HG02885 (cell line): ENCODE measurements at regions not wholly inside any gene's neighbourhood (a gene's known extent, or its start where the extent isn't known, plus 50 kb on each side); places are given as distances from the start of the nearest gene placed in this dataset.
"Not testable (repeated sequence)": the region's sequence is repeated elsewhere in the genome, so short reads cannot be mapped to it uniquely, and the experiment has no call there.

ENCODE experiments used
- ATAC-seq: cut with Tn5 transposase; IDR thresholded peaks from one replicate; pipeline ENCODE4 v1.9.1; 2021; ENCODE audit warnings: mild to moderate bottlenecking; ENCODE audit not compliant: unreplicated experiment, poor library complexity

GRCh38 chrX:138889149-138889548 is 177.6 kb upstream of the FGF13 start:
- ATAC-seq = no peak

DNA sequence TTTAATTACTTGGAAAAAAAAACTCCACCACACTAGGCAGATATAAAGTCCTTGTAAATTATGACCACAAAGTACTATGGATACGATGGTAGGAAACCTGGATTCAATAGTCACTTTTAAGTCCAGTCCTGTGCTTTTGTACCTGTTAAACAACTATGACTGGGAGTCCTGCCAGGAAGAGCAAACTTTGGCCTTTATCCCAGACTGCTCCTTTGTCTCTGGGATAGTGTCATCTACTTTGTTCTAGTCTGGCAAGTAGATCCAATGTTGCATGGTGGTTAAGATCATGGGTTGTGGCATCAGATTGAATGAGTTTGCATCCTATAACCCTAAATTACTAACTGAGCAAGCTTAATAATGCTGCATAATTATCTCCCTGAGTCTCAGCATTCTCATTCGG is 175.3 kb upstream of the FGF13 start:
- ATAC-seq = no peak

DNA sequence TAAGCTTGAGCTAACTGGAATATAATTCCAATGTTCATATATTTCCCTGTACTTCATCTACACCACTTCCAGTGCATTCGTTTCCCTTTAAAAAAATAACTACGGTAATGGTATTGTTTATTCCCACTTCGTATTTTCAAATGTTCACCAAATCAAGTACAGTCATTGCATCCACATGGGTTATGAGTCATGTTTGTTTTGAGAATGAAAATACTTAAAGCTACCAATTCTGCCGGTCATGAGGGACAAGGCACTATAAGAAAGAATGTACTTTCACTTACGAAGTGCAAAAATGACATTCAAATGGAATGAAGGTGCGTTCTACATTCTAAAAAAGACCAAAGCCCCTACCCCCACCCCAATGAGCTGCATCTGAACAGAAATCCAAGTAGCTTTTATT is 174.4 kb upstream of the FGF13 start:
- ATAC-seq = no peak

- not testable (repeated sequence) for ATAC-seq
Observed at GRCh38 chrX:138880293-138880692, 168.8 kb upstream of the FGF13 start.

GRCh38 chrX:138877746-138878145 is 166.2 kb upstream of the FGF13 start:
- no peak for ATAC-seq

GRCh38 chrX:138875472-138875871 is 164.0 kb upstream of the FGF13 start:
- ATAC-seq = no peak

GRCh38 chrX:138874271-138874935 is 162.9 kb upstream of the FGF13 start:
- no peak for ATAC-seq

DNA sequence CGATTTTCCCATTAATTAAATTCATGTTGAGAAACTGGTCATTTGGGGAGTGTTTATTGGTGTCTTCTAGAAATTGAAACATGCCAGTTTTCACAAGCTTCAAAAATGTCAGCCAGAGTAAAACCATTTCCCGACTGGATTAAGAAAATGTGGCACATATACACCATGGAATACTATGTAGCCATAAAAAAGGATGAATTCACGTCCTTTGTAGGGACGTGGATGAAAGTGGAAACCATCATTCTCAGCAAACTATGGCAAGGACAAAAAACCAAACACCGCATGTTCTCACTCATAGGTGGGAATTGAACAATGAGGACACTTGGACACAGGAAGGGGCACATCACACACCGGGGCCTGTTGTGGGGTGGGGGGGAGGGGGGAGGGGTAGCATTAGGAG is 162.1 kb upstream of the FGF13 start:
- not testable (repeated sequence) for ATAC-seq

DNA sequence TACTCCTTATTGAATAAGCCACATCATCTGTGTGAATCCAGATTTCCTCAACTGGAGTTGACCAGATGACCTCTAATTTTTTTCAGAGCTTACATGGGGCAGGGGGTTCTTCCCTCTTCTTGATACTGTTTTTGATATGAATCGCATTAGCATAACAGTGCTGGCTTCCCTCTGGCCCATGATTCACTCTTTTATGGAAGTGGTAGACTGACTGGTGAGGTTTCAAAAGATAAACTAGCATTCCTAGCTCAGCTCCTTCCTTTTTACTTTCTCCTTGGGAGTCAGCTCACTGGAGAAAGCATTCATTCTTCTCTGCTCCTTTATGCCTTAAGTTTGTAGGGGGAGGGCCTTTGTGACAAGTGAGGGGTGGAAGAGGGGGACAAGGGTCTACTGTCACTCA is 161.0 kb upstream of the FGF13 start:
- no peak for ATAC-seq

GRCh38 chrX:138871739-138872138 is 160.2 kb upstream of the FGF13 start:
- no peak for ATAC-seq

DNA sequence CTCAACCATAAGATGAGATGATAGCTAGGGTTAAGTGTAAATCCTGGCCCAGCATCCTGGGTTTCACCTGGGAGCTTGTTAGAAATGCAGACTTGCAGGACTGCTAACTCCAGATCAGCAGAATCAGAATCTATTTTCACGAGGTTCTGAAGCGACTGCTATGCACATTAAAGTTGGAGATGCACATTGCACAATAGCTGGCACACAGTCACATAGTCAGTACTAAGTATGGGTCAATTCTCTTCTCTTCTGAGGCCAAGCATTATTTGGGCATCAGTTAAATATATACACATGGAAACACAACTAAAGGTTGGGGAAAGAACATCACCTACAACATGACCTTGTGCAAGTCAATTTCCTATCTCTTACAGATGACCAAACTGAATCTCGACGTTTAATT is 155.1 kb upstream of the FGF13 start:
- no peak for ATAC-seq

GRCh38 chrX:138865093-138865649 is 153.7 kb upstream of the FGF13 start:
- ATAC-seq = no peak

DNA sequence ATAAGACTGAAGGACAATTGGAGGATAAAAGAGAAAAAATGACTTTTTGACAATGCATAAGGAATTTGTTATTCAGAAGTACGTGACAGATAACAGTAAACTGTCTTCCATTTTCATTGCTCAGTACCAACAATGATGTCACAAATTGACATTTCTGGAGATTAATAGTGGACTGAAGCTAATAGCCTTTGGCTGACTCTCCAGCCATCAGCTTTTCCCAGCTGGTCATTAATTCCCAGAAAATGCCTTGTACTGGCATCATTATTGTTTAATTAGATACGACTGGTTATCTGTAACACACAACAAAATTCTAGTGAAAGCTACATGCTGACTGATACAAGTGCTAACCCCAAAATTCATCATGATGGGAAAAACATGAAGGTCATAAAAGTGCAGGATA is 147.9 kb upstream of the FGF13 start:
- ATAC-seq = no peak

- no peak for ATAC-seq
Observed at GRCh38 chrX:138858951-138859350, 147.4 kb upstream of the FGF13 start.

DNA sequence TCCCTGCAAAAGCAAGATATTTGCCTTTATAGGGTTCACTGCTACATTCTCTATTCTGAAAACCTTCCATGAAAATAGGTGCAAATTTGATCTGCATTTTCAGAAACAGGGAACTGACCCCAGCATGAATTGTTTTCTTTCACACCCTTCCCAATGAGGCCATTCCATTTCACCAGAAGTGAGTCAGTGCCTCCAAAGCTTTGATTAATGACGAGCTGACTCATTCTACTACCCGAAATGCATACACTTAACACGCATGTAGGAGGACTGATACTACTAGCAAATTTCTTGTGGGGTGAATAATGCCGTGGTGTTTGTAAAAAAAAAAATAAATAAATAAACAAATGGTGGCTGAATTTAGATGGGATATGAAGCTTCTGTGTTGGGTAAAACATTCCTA is 146.9 kb upstream of the FGF13 start:
- ATAC-seq = no peak

DNA sequence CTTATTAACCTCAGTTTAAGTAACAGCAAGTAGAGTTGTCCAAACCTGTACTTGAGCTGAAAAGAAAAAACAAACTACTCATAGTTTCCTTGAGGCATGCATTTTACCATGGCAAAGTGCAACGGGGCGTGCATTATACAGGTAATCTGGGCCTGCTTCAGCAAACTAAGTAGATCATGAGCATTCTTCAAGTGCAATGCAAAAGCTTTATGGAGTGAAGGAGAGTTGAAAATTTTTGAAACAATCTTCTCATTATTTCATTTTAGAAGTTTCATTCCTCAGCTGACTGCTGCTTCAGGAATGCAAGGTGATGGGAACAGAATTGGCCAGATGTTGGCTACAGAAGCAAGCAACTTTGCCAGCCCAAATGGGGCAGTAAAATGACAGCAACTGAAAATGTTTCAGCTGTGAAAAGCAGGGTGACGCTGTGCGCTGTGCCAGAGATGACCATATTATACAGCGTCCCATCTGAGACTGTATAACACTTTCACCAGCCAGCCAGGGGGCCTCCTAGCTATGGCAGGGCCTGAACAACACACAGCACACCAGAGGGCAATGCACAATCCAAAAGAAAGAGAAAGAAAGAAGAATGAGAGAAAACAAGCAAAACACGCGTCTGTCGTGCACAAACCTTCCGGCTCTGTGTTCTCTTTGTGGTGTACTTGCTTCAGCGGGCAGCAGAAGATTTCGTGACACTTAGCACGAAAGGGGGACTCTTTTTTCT is 145.5 kb upstream of the FGF13 start:
- no peak for ATAC-seq

- ATAC-seq = no peak
Observed at GRCh38 chrX:138853936-138854335, 142.4 kb upstream of the FGF13 start.

DNA sequence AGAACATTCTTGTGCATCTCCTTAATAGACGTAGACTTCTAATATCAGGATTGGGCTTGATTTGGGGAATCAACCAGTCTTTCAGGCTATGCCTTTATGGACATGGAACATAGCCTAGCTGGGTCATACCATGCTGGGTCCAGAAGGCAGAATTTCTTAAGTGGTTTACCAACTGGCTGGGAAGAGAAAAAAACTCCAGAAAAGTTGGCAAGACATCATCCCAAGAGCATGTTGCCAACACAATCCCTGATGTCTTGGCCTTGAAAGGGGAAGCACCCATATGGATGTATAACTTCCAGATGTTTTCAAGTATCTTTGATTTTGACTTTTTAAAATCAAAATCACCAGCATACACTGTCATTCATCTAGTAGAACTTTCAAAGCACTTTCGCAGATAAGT is 138.0 kb upstream of the FGF13 start:
- ATAC-seq = no peak

GRCh38 chrX:138847930-138848329 is 136.4 kb upstream of the FGF13 start:
- no peak for ATAC-seq

DNA sequence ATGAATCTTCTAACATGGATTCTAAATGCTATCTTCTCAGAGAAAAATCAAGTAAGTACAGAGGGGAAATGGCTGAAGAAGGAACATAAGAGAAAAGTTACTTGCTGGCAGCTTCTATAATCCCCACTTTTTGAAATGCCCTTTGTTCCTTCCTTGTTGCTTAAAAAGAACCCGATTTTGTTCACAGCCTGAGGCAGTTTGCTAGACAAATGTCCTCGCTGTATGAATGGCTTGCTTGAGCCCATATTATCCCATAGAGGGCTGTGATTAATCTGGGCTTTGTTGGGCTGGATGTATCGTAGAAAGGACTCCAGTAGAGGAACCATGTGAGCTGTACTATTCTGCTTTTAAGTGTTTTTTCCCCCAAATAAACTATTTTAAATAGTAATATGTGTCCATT is 134.3 kb upstream of the FGF13 start:
- no peak for ATAC-seq

DNA sequence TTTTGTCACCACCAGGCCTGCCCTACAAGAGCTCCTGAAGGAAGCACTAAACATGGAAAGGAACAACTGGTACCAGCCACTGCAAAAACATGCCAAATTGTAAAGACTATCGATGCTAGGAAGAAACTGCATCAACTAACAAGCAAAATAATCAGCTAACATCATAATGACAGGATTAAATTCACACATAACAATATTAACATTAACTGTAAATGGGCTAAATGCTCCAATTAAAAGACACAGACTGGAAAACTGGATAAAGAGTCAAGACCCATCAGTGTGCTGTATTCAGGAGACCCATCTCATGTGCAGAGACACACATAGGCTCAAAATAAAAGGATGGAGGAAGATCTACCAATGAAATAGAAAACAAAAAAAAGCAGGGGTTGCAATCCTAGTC is 95.9 kb upstream of the FGF13 start:
- ATAC-seq = not testable (repeated sequence)

GRCh38 chrX:138794246-138794645 is 82.7 kb upstream of the FGF13 start:
- no peak for ATAC-seq
